ENCODE measurements at regions not wholly inside any gene's neighbourhood (a gene's known extent, or its start where the extent isn't known, plus 50 kb on each side); places are given as distances from the start of the nearest gene placed in this dataset.

DNA sequence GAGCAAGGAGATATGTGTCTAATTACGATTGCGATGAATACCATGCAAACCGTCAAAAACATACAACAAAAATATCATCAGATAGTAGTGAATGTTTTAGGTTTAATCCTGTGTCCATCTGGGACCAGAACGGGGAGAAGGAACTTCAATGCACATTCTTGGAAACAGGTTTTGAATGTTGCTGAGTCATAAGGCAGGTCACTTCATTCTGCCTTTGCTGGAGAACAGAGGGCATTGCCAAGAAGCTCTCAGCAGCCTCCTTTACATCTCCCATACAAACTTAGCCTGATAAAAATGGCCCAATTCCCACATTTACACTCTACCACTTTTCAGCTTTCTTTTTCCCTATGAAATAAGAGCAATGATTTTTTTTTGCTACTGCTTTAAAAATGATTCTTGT lies 78.0 kb upstream of the KCNJ6 start:
- Histone ChIP-seq H3K79me2 (ENCODE audit: control insufficient read depth, insufficient read depth, low read length) (no peaks in the 10 kb centered on the region), H3K4me3 (replicated peaks in 1 of 4; ENCODE audit: control extremely low read depth in 1 of 4, insufficient read depth in 1 of 4, low read depth in 3 of 4, low read length in 4 of 4) (no peak overlapping the region), H2AFZ (ENCODE audit: low read length) (no peak overlapping the region), H3K36me3 (ENCODE audit: control insufficient read depth, insufficient read depth, low read length) (no peaks in the 10 kb centered on the region), H4K20me1 (ENCODE audit: control insufficient read depth, extremely low read depth, insufficient read depth, low read length) (no peaks in the 10 kb centered on the region), H3K27me3 (ENCODE audit: control insufficient read depth, insufficient read depth, low read length) (no peaks in the 10 kb centered on the region), H3K9me3 (ENCODE audit: control insufficient read depth, insufficient read depth, low read depth, low read length) (no peaks in the 10 kb centered on the region), H3K4me1 (ENCODE audit: control insufficient read depth, extremely low read depth, insufficient read depth, low read length) (no peaks in the 10 kb centered on the region), H3K9ac (ENCODE audit: insufficient read depth, low read length) (no peak overlapping the region), H3K27ac (ENCODE audit: insufficient read depth, low read length) (no peak overlapping the region), H3K4me2 (ENCODE audit: extremely low read depth, insufficient read depth, low read length) (no peak overlapping the region)
- DNase-seq (ENCODE audit: low read depth in 2 of 2), result no peak
- no peak for TF ChIP-seq EZH2 (IDR thresholded peaks at IDR 0.05; ENCODE audit: low read length, missing control alignments)
- TF ChIP-seq, protein P1, sequence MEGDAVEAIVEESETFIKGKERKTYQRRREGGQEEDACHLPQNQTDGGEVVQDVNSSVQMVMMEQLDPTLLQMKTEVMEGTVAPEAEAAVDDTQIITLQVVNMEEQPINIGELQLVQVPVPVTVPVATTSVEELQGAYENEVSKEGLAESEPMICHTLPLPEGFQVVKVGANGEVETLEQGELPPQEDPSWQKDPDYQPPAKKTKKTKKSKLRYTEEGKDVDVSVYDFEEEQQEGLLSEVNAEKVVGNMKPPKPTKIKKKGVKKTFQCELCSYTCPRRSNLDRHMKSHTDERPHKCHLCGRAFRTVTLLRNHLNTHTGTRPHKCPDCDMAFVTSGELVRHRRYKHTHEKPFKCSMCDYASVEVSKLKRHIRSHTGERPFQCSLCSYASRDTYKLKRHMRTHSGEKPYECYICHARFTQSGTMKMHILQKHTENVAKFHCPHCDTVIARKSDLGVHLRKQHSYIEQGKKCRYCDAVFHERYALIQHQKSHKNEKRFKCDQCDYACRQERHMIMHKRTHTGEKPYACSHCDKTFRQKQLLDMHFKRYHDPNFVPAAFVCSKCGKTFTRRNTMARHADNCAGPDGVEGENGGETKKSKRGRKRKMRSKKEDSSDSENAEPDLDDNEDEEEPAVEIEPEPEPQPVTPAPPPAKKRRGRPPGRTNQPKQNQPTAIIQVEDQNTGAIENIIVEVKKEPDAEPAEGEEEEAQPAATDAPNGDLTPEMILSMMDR (conservative IDR thresholded peaks at IDR 0.05 in 1 of 2, IDR thresholded peaks at IDR 0.05 in 1 of 2; ENCODE audit: low read depth in 1 of 2, low read length in 2 of 2), result no peak

DNA sequence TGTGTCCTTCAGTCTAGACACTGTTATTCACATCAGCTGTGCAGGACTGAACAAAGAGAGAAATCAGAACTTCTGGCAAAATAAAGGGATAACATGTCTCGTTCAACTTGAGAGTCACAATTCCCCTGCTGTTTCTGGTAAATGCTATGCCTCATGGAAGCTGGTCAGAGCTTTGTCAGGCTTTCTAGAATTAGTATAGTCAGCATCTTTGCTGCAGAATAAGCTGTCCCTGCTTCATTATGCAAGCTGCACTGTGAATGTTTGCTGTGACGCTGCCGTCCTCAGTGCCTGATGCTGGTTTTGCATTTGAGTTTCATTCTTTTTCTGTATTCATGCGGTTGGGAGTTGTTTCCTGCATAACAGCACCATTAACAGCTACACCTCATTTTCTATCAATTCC lies 96.4 kb upstream of the KCNJ6 start:
- Histone ChIP-seq H3K4me2 (ENCODE audit: extremely low read depth, insufficient read depth, low read length) (no peak overlapping the region), H2AFZ (ENCODE audit: low read length) (no peak overlapping the region), H3K36me3 (ENCODE audit: control insufficient read depth, insufficient read depth, low read length) (no peaks in the 10 kb centered on the region), H4K20me1 (ENCODE audit: control insufficient read depth, extremely low read depth, insufficient read depth, low read length) (no peaks in the 10 kb centered on the region), H3K9me3 (ENCODE audit: control insufficient read depth, insufficient read depth, low read depth, low read length) (no peaks in the 10 kb centered on the region), H3K4me1 (ENCODE audit: control insufficient read depth, extremely low read depth, insufficient read depth, low read length) (no peaks in the 10 kb centered on the region), H3K79me2 (ENCODE audit: control insufficient read depth, insufficient read depth, low read length) (no peaks in the 10 kb centered on the region), H3K27me3 (ENCODE audit: control insufficient read depth, insufficient read depth, low read length) (peaks cover 6% of the 10 kb centered on the region), H3K4me3 (replicated peaks in 1 of 4; ENCODE audit: control extremely low read depth in 1 of 4, insufficient read depth in 1 of 4, low read depth in 3 of 4, low read length in 4 of 4) (no peak overlapping the region), H3K9ac (ENCODE audit: insufficient read depth, low read length) (no peak overlapping the region), H3K27ac (ENCODE audit: insufficient read depth, low read length) (no peak overlapping the region)
- TF ChIP-seq, protein P1 (conservative IDR thresholded peaks at IDR 0.05 in 1 of 2, IDR thresholded peaks at IDR 0.05 in 1 of 2; ENCODE audit: low read depth in 1 of 2, low read length in 2 of 2), result no peak
- TF ChIP-seq EZH2 (IDR thresholded peaks at IDR 0.05; ENCODE audit: low read length, missing control alignments), result no peak
- no peak for DNase-seq (ENCODE audit: low read depth in 2 of 2)

DNA sequence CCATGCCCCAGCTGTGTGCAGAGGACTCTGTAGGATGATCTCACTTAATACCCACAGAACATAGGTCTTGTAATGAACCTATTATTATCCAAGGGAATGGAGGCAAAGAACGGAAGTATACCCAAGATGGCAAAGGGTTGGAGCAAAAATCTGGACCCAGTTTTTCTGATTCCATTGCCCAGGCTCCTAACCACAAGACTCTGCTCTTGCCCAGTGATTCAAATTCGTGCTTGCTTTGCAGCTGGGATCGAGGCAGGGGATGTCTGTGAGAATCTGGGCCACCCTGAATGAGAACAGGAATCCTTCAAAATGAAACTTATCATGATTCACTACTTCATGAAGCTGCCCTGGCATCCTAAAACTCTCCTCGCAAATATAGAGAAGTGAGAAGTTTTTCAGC lies 97.5 kb upstream of the KCNJ6 start:
- TF ChIP-seq, protein P1 (conservative IDR thresholded peaks at IDR 0.05 in 1 of 2, IDR thresholded peaks at IDR 0.05 in 1 of 2; ENCODE audit: low read depth in 1 of 2, low read length in 2 of 2), result no peak
- no peak for TF ChIP-seq EZH2 (IDR thresholded peaks at IDR 0.05; ENCODE audit: low read length, missing control alignments)
- no peak overlapping the region for H3K9ac ChIP-seq (ENCODE audit: insufficient read depth, low read length)
- no peak for DNase-seq (ENCODE audit: low read depth in 2 of 2)

More for the DNA sequence above, 97.5 kb upstream of the KCNJ6 start:
- Histone ChIP-seq H3K27me3 (ENCODE audit: control insufficient read depth, insufficient read depth, low read length) (peaks cover 6% of the 10 kb centered on the region), H3K36me3 (ENCODE audit: control insufficient read depth, insufficient read depth, low read length) (no peaks in the 10 kb centered on the region), H3K4me2 (ENCODE audit: extremely low read depth, insufficient read depth, low read length) (no peak overlapping the region), H3K4me3 (replicated peaks in 1 of 4; ENCODE audit: control extremely low read depth in 1 of 4, insufficient read depth in 1 of 4, low read depth in 3 of 4, low read length in 4 of 4) (no peak overlapping the region), H4K20me1 (ENCODE audit: control insufficient read depth, extremely low read depth, insufficient read depth, low read length) (no peaks in the 10 kb centered on the region), H3K79me2 (ENCODE audit: control insufficient read depth, insufficient read depth, low read length) (no peaks in the 10 kb centered on the region), H3K4me1 (ENCODE audit: control insufficient read depth, extremely low read depth, insufficient read depth, low read length) (no peaks in the 10 kb centered on the region), H2AFZ (ENCODE audit: low read length) (no peak overlapping the region), H3K9me3 (ENCODE audit: control insufficient read depth, insufficient read depth, low read depth, low read length) (no peaks in the 10 kb centered on the region), H3K27ac (ENCODE audit: insufficient read depth, low read length) (no peak overlapping the region)

Data from fibroblast of lung (primary cell).